HG03571 (cell line): ENCODE measurements at regions not wholly inside any gene's neighbourhood (a gene's known extent, or its start where the extent isn't known, plus 50 kb on each side); places are given as distances from the start of the nearest gene placed in this dataset.

ENCODE experiments used
- ATAC-seq: cut with Tn5 transposase; IDR thresholded peaks from one replicate; pipeline ENCODE4 v1.9.1; 2021; ENCODE audit not compliant: unreplicated experiment

GRCh38 chr13:73284081-73284874, 225.5 kb downstream of the KLF5 start:
- no peak for ATAC-seq

DNA sequence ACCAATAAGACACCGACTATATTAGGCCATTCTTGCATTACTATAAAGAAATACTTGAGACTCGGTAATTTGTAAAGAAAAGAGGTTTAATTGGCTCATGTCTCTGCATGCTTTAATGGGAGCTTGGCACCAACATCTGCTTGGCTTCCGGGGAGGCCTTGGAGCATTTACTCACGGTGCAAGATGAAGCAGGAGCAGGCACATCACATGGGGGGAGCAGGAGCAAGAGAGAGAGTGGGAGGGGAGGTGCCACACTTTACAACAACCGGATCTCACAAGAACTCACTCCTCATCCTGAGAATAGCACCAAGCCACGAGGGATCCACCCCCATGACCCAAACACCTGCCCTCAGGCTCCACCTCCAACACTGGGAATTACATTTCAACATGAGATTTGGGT, 224.8 kb downstream of the KLF5 start:
- ATAC-seq = no peak

- no peak for ATAC-seq
Measured at GRCh38 chr13:73281746-73282145, 222.9 kb downstream of the KLF5 start.

- ATAC-seq = no peak
Measured at GRCh38 chr13:73278186-73278585, 219.4 kb downstream of the KLF5 start.

DNA sequence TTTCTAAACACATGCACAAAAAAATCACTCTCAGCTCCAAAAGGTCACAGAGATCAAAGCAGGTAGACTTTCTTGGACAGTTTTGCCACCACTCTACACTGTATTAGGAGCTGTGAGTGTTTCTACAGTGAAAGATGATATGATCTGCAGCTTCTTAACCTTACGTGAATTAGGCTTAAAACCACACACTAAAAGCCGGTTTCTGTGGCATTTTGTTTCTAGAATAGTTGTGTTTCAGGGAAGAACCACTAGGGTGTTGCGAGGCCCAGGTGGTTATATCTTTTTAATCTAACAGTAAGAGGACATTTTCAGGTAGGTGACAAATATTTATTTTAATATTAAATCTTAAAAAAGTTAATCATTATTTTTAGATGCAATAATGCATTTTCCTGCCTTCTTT, 216.4 kb downstream of the KLF5 start:
- no peak for ATAC-seq

- ATAC-seq = no peak
Measured at GRCh38 chr13:73274147-73274546, 215.3 kb downstream of the KLF5 start.

DNA sequence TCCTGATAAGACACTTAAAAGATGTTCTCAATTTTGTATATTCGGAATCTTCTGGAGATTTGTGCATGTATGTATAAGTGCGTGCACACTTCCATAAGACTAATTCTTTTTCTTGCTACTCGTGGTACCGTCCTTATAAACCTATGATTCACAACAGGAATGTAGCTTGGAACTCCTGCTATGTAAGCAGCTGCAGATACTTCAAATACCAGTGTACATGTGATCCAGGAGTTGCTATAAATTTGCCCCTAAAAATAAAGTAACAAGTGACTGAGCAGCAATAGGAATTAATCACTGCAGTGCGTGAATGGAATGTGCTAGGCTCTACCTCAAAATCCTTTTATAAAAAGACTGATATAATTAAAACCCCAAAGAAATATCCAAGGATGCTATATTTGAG, 214.9 kb downstream of the KLF5 start:
- ATAC-seq = no peak

DNA sequence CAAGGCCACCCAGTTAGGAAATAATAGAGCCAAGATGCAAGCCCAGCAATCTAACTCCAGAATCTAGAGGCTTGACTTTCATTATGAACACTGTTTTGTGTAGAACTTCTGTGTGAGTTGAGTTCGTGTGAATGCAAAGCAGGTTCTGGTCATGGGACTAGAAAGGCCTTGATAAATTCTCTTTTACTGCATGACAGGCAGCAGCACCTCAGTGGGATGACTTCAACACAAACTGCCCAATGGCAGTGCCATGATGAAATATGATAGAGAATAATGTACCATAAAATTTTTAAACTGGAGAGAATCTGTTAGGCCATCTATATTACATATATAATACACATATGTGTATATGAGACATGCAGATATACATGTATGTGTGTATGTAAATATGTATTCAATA, 214.5 kb downstream of the KLF5 start:
- no peak for ATAC-seq

DNA sequence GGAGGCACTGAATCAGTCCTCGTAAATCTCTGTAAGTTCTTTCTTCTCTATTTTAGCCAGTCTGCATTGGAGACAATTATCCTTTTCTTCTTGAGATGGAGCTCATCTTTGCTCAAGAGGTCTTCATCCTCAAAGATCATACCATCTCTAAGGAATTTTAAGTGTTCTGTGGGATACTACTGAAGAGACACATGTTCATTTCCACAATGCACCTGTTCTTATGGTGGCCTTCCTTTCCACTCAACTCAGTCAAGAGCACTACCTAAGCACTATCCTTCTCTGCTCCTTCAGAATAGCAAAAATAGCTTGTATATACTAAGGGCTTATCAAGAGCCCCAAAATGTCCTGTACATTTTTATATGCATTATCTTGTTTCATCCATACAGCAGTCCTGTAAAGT, 214.0 kb downstream of the KLF5 start:
- ATAC-seq = no peak

- ATAC-seq = no peak
Measured at GRCh38 chr13:73268306-73268705, 209.5 kb downstream of the KLF5 start.

DNA sequence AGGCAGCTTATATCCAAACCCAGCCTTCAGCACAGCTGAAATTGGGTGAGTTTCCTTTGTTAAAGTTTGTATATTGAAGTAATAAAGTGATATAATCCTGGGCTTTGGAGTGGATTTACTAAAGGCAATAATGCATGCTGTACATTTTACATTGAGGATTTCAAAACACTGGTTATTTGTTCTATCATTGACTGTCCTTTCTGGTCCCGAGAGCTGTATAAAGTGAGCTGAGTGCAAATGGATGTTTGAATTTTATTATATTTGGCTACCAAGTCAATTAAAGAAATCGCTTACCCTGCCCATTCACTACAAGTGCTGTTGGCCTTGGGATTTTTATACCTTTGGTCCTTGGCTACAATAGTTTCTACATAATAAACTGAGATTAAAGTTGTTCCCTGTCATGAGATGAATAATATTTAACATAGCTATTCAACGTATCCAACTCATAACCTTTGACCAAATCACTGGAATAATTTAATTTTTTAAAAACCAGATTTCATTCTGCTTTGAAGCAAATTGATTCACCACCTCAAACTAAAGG, 207.9 kb downstream of the KLF5 start:
- ATAC-seq = no peak

DNA sequence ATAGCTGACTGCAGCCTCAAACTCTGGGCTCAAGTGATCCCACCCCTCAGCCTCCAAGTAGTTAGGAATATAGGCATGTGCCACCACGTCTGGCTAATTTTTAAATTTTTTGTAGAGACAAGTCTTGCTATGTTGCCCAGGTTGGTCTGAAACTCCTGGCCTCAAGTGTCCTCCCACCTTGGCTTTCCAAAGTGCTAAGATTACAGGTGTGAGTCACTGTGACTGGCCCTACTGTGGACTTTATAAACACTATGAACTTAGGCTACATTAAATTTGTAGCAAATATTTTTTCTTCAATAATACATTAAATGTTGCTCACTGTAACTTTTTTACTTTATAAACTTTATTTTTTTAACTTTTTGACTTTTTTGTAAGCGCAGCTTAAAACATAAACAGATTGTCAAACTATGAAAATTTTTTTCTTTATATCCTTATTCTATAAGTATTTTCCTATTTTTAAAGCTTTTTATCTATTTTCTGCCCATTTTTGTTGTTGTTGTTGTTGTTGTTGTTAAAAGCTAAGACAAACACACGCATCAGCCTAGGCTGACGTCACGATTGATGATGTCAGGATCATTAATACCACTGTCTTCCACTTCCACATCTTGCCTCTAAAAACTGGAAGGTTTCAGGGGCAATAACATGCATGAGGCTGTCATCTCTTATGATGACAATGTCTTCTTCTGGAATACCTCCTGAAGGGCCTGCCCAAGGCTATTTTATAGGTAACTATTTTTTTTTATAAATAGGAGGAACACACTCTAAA, 204.2 kb downstream of the KLF5 start:
- no peak for ATAC-seq

- ATAC-seq = no peak
Measured at GRCh38 chr13:73261739-73262216, 203.0 kb downstream of the KLF5 start.

- ATAC-seq = no peak
Measured at GRCh38 chr13:73259061-73260017, 200.5 kb downstream of the KLF5 start.

DNA sequence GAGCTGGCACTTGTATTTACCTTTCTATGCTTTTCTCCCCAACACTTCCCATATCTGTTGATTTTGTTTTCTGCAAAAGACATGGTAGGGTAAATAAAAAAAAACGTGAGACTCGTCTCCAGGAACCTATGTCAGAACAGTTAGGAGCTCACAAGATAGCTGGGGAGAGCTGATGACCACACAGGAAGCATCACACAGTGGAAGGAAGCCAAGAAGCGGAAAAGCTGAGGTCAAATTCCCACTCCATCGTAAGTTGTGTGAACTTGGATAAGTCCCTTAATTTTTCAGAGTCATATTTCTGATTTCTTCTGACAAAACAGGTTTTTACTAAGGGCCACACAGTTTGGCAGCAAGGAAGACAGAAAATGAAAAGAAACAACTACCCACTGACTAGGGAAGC, 199.6 kb downstream of the KLF5 start:
- no peak for ATAC-seq

- no peak for ATAC-seq
Measured at GRCh38 chr13:73254827-73255226, 196.0 kb downstream of the KLF5 start.

DNA sequence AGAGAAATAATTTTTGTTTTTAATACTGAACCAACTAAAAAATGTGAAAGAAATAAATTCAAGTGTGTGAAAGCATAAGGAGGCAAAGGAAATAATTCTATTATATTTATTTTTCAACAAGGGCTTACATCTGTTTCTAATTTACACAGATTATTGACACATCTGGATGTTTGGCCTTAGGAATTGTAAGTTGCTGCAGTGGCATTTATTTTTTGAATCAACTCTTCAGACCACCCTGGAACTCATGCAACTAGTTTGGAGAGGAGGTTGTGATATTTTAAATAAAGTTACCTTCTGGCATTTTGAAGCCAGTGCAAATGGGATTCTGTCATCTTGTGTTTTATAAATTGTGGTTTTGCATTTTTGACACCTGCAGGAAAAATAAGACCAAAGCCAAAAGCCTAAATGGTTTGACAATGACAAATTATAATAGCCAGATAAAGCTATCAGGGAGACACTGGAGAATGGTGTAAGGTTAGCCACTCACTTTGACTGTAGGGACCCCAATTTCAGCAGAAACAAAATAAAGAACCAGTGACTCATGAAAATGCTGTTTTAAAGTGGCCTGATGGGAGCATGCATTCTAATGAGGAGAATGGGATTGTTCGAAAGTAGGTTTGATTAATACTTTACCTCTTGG, 192.9 kb downstream of the KLF5 start:
- ATAC-seq = no peak

GRCh38 chr13:73250061-73250460, 191.3 kb downstream of the KLF5 start:
- ATAC-seq = no peak

GRCh38 chr13:73248711-73249580, 190.1 kb downstream of the KLF5 start:
- no peak for ATAC-seq
